ENCODE measurements at regions not wholly inside any gene's neighbourhood (a gene's known extent, or its start where the extent isn't known, plus 50 kb on each side); places are given as distances from the start of the nearest gene placed in this dataset.

- no peak for DNase-seq
Observed at GRCh38 chr6:165900970-165901369, 237.9 kb upstream of the PDE10A start.

- DNase-seq: no peak
Observed at GRCh38 chr6:165899611-165900010, 236.6 kb upstream of the PDE10A start.

- no peak for DNase-seq
Observed at GRCh38 chr6:165895421-165896165, 232.6 kb upstream of the PDE10A start.

GRCh38 chr6:165894171-165894825 lies 231.3 kb upstream of the PDE10A start:
- DNase-seq: no peak

- no peak for DNase-seq
Observed at GRCh38 chr6:165893431-165893830, 230.4 kb upstream of the PDE10A start.

GRCh38 chr6:165891320-165891719 lies 228.3 kb upstream of the PDE10A start:
- DNase-seq: no peak

- DNase-seq: no peak
Observed at GRCh38 chr6:165890404-165890735, 227.3 kb upstream of the PDE10A start.

GRCh38 chr6:165889636-165890403 lies 226.8 kb upstream of the PDE10A start:
- DNase-seq: no peak

GRCh38 chr6:165886169-165886568 lies 223.1 kb upstream of the PDE10A start:
- DNase-seq: no peak

GRCh38 chr6:165884813-165885765 lies 222.0 kb upstream of the PDE10A start:
- no peak for DNase-seq

- DNase-seq: no peak
Observed at GRCh38 chr6:165883851-165884640, 221.0 kb upstream of the PDE10A start.

GRCh38 chr6:165881806-165882205 lies 218.8 kb upstream of the PDE10A start:
- DNase-seq: no peak

GRCh38 chr6:165880686-165881085 lies 217.6 kb upstream of the PDE10A start:
- no peak for DNase-seq

- DNase-seq: no peak
Observed at GRCh38 chr6:165877773-165878172, 214.7 kb upstream of the PDE10A start.

- no peak for DNase-seq
Observed at GRCh38 chr6:165877192-165877591, 214.2 kb upstream of the PDE10A start.

- DNase-seq: no peak
Observed at GRCh38 chr6:165876588-165876987, 213.5 kb upstream of the PDE10A start.

- no peak for DNase-seq
Observed at GRCh38 chr6:165875946-165876345, 212.9 kb upstream of the PDE10A start.

GRCh38 chr6:165873976-165874375 lies 210.9 kb upstream of the PDE10A start:
- no peak for DNase-seq

- no peak for DNase-seq
Observed at GRCh38 chr6:165872811-165873210, 209.8 kb upstream of the PDE10A start.

- DNase-seq: no peak
Observed at GRCh38 chr6:165872311-165872710, 209.3 kb upstream of the PDE10A start.

- no peak for DNase-seq
Observed at GRCh38 chr6:165871571-165871970, 208.5 kb upstream of the PDE10A start.

GRCh38 chr6:165869526-165869925 lies 206.5 kb upstream of the PDE10A start:
- no peak for DNase-seq

Data from NCI-H1417 treated with DMSO at 0.1 percent for 48 hours (cell line).